ENCODE measurements at regions not wholly inside any gene's neighbourhood (a gene's known extent, or its start where the extent isn't known, plus 50 kb on each side); places are given as distances from the start of the nearest gene placed in this dataset.

GRCh38 chr15:69914040-69914439 is 183.7 kb downstream of the TLE3 start:
- Histone ChIP-seq H3K27ac (ENCODE audit: low read length) (no peak overlapping the region), H3K9me3 (replicated peaks; ENCODE audit: insufficient read depth, low read length) (no peaks in the 10 kb centered on the region), H3F3A (ENCODE audit: insufficient read depth, low read length) (no peaks in the 10 kb centered on the region), H3K36me3 (replicated peaks; ENCODE audit: insufficient read depth, low read length) (no peaks in the 10 kb centered on the region), H3K79me2 (ENCODE audit: low read length) (no peaks in the 10 kb centered on the region), H3K9me2 (replicated peaks; ENCODE audit: insufficient read depth, low read length) (no peaks in the 10 kb centered on the region), H3K4me3 (ENCODE audit: low read length) (no peak overlapping the region), H3K9ac (ENCODE audit: low read length) (no peak overlapping the region), H4K20me1 (ENCODE audit: insufficient read depth, low read length) (no peaks in the 10 kb centered on the region), H3K4me1 (ENCODE audit: low read length) (no peaks in the 10 kb centered on the region), H3K27me3 (replicated peaks; ENCODE audit: insufficient read depth, low read length) (no peaks in the 10 kb centered on the region), H3K4me2 (ENCODE audit: low read depth, low read length) (no peak overlapping the region), H2AFZ (ENCODE audit: low read length) (no peak overlapping the region)
- TF ChIP-seq EZH2 (optimal IDR thresholded peaks at IDR 0.05; ENCODE audit: low read depth, low read length) (no peak), CTCF (IDR thresholded peaks at IDR 0.05; ENCODE audit: low read length) (no peak), EZH2phosphoT487 (IDR thresholded peaks at IDR 0.05; ENCODE audit: low read length) (no peak)
- no peak for DNase-seq

- DNase-seq: no peak
- TF ChIP-seq EZH2phosphoT487 (IDR thresholded peaks at IDR 0.05; ENCODE audit: low read length) (no peak), CTCF (IDR thresholded peaks at IDR 0.05; ENCODE audit: low read length) (no peak), EZH2 (optimal IDR thresholded peaks at IDR 0.05; ENCODE audit: low read depth, low read length) (no peak)
Observed at GRCh38 chr15:69914960-69915359, 182.8 kb downstream of the TLE3 start.

GRCh38 chr15:69916169-69916785 is 181.4 kb downstream of the TLE3 start:
- no peak for DNase-seq
- H3K9me2 ChIP-seq (replicated peaks; ENCODE audit: insufficient read depth, low read length): no peaks in the 10 kb centered on the region
- H3K27me3 ChIP-seq (replicated peaks; ENCODE audit: insufficient read depth, low read length): no peaks in the 10 kb centered on the region
- H3F3A ChIP-seq (ENCODE audit: insufficient read depth, low read length): no peaks in the 10 kb centered on the region
- H3K27ac ChIP-seq (ENCODE audit: low read length): no peak overlapping the region
- H2AFZ ChIP-seq (ENCODE audit: low read length): no peak overlapping the region
- no peaks in the 10 kb centered on the region for H3K4me1 ChIP-seq (ENCODE audit: low read length)
- no peaks in the 10 kb centered on the region for H4K20me1 ChIP-seq (ENCODE audit: insufficient read depth, low read length)
- TF ChIP-seq EZH2phosphoT487 (IDR thresholded peaks at IDR 0.05; ENCODE audit: low read length) (no peak), CTCF (IDR thresholded peaks at IDR 0.05; ENCODE audit: low read length) (no peak), EZH2 (optimal IDR thresholded peaks at IDR 0.05; ENCODE audit: low read depth, low read length) (no peak)
- no peak overlapping the region for H3K4me2 ChIP-seq (ENCODE audit: low read depth, low read length)
- no peak overlapping the region for H3K9ac ChIP-seq (ENCODE audit: low read length)
- no peaks in the 10 kb centered on the region for H3K9me3 ChIP-seq (replicated peaks; ENCODE audit: insufficient read depth, low read length)
- H3K79me2 ChIP-seq (ENCODE audit: low read length): no peaks in the 10 kb centered on the region
- no peak overlapping the region for H3K4me3 ChIP-seq (ENCODE audit: low read length)
- H3K36me3 ChIP-seq (replicated peaks; ENCODE audit: insufficient read depth, low read length): no peaks in the 10 kb centered on the region

More at GRCh38 chr15:69914960-69915359, 182.8 kb downstream of the TLE3 start:
- H3K4me3 ChIP-seq (ENCODE audit: low read length): no peak overlapping the region
- no peaks in the 10 kb centered on the region for H3K79me2 ChIP-seq (ENCODE audit: low read length)
- H3K9me3 ChIP-seq (replicated peaks; ENCODE audit: insufficient read depth, low read length): no peaks in the 10 kb centered on the region
- H3K27me3 ChIP-seq (replicated peaks; ENCODE audit: insufficient read depth, low read length): no peaks in the 10 kb centered on the region
- no peaks in the 10 kb centered on the region for H3K9me2 ChIP-seq (replicated peaks; ENCODE audit: insufficient read depth, low read length)
- no peaks in the 10 kb centered on the region for H3F3A ChIP-seq (ENCODE audit: insufficient read depth, low read length)
- no peak overlapping the region for H3K9ac ChIP-seq (ENCODE audit: low read length)
- H3K27ac ChIP-seq (ENCODE audit: low read length): no peak overlapping the region
- H3K4me2 ChIP-seq (ENCODE audit: low read depth, low read length): no peak overlapping the region
- H2AFZ ChIP-seq (ENCODE audit: low read length): no peak overlapping the region
- no peaks in the 10 kb centered on the region for H4K20me1 ChIP-seq (ENCODE audit: insufficient read depth, low read length)
- no peaks in the 10 kb centered on the region for H3K36me3 ChIP-seq (replicated peaks; ENCODE audit: insufficient read depth, low read length)
- H3K4me1 ChIP-seq (ENCODE audit: low read length): no peaks in the 10 kb centered on the region

Measured in MM.1S (cell line).